Endodermal cell (in vitro differentiated cells): ENCODE measurements at regions not wholly inside any gene's neighbourhood (a gene's known extent, or its start where the extent isn't known, plus 50 kb on each side); places are given as distances from the start of the nearest gene placed in this dataset.
"Not testable (repeated sequence)": the region's sequence is repeated elsewhere in the genome, so short reads cannot be mapped to it uniquely, and the experiment has no call there.

Source experiments
- DNase-seq: peaks from one replicate; pipeline ENCODE4 v3.0.0-alpha.2; 2017
- H3K27ac ChIP-seq: 2 replicates; pipeline ENCODE4 v1.5.1; 2013; ENCODE audit warnings: mild to moderate bottlenecking, low read depth, low read length, moderate library complexity
- H3K27me3 ChIP-seq: 2 replicates; pipeline ENCODE4 v1.6.1; 2013; ENCODE audit warnings: mild to moderate bottlenecking, low read length, moderate library complexity; ENCODE audit not compliant: insufficient read depth, control insufficient read depth, poor library complexity, severe bottlenecking
- H3K36me3 ChIP-seq: 2 replicates; pipeline ENCODE4 v1.7.0; 2013; ENCODE audit warnings: mild to moderate bottlenecking, low read length, moderate library complexity; ENCODE audit not compliant: control insufficient read depth, insufficient read depth
- H3K4me1 ChIP-seq: one replicate; pipeline ENCODE4 v1.7.0; 2013; ENCODE audit warnings: low read length; ENCODE audit not compliant: control insufficient read depth, insufficient read depth
- H3K4me3 ChIP-seq: 2 replicates; pipeline ENCODE4 v1.5.1; 2013; ENCODE audit warnings: mild to moderate bottlenecking, low read length, moderate library complexity
- H3K9ac ChIP-seq: 2 replicates; pipeline ENCODE4 v1.6.1; 2013; ENCODE audit warnings: mild to moderate bottlenecking, low read length, moderate library complexity; ENCODE audit not compliant: poor library complexity, severe bottlenecking; ENCODE audit errors: extremely low read depth
- H3K9me3 ChIP-seq: 2 replicates; pipeline ENCODE4 v1.6.1; 2013; ENCODE audit warnings: mild to moderate bottlenecking, low read length, moderate library complexity; ENCODE audit not compliant: control insufficient read depth
- H3K27ac Mint-ChIP-seq: 2 replicates; pipeline ENCODE4 v1.8.0; 2020; ENCODE audit warnings: mixed read lengths
- H3K27me3 Mint-ChIP-seq: 2 replicates; pipeline ENCODE4 v1.8.0; 2021; ENCODE audit warnings: mild to moderate bottlenecking, mixed read lengths; ENCODE audit not compliant: insufficient read depth
- H3K36me3 Mint-ChIP-seq: 2 replicates; pipeline ENCODE4 v1.8.0; 2020; ENCODE audit warnings: low read depth, mixed read lengths
- H3K4me1 Mint-ChIP-seq: 2 replicates; pipeline ENCODE4 v1.8.0; 2020; ENCODE audit warnings: mixed read lengths
- H3K4me3 Mint-ChIP-seq: 2 replicates; pipeline ENCODE4 v1.8.0; 2020; ENCODE audit warnings: mild to moderate bottlenecking, moderate library complexity, mixed read lengths
- H3K9me3 Mint-ChIP-seq: 2 replicates; pipeline ENCODE4 v1.8.0; 2020; ENCODE audit warnings: mild to moderate bottlenecking, mixed read lengths
- CTCF ChIP-seq: fragments of 200-600 bp; sonication (generic); conservative IDR thresholded peaks from 2 replicates; pipeline ENCODE4 v1.5.0; 2021; ENCODE audit warnings: antibody characterized with exemption, mild to moderate bottlenecking
- WGBS, 2 experiments: methylation state at CpG; one replicate each; pipeline versions ENCODE4 v1.1.5 to v1.1.7; 2013; ENCODE audit warnings: missing lambda C conversion rate in 2 of 2, mixed read lengths in 1 of 2; ENCODE audit not compliant: insufficient coverage in 1 of 2, insufficient read length in 1 of 2; 5-methylcytosine and 5-hydroxymethylcytosine counted together

DNA sequence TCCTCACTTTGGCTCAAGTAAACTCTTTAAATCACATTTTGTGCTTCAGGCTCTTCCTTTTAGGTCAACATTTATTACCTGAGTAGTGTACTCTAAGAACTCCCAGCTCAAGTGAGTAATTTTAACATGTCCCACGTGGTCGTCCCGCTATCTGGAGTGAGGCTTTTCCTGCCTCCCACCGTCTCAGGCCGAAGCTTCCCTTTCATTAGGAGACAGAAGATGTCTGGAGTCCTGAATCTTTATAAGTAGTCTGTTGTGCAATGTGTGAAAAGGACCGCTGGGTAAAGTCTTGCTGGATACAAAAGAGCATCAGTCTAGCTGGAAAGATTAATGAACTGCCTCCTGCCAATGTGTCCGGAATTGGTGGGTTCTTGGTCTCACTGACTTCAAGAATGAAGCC, 117.7 kb upstream of the NEIL3 start:
- TF ChIP-seq CTCF = no peak
- H3K9ac ChIP-seq = no peak overlapping the region
- H3K9me3 Mint-ChIP-seq = peaks cover 8% of the 10 kb centered on the region
- no peak overlapping the region for H3K4me3 Mint-ChIP-seq
- H3K36me3 Mint-ChIP-seq = no peaks in the 10 kb centered on the region
- no peaks in the 10 kb centered on the region for H3K4me1 ChIP-seq
- H3K9me3 ChIP-seq = peaks cover 7% of the 10 kb centered on the region
- H3K4me1 Mint-ChIP-seq = peaks cover 5% of the 10 kb centered on the region
- H3K4me3 ChIP-seq = no peak overlapping the region
- peak overlapping the region; percentile 66 for H3K27ac ChIP-seq
- no peaks in the 10 kb centered on the region for H3K36me3 ChIP-seq
- H3K27ac Mint-ChIP-seq = no peak overlapping the region
- no peak for DNase-seq
- no peaks in the 10 kb centered on the region for H3K27me3 Mint-ChIP-seq
- no peaks in the 10 kb centered on the region for H3K27me3 ChIP-seq
- WGBS, 2 experiments = 86 to 87% methylated on average over 7 of the region's 7 CpGs

DNA sequence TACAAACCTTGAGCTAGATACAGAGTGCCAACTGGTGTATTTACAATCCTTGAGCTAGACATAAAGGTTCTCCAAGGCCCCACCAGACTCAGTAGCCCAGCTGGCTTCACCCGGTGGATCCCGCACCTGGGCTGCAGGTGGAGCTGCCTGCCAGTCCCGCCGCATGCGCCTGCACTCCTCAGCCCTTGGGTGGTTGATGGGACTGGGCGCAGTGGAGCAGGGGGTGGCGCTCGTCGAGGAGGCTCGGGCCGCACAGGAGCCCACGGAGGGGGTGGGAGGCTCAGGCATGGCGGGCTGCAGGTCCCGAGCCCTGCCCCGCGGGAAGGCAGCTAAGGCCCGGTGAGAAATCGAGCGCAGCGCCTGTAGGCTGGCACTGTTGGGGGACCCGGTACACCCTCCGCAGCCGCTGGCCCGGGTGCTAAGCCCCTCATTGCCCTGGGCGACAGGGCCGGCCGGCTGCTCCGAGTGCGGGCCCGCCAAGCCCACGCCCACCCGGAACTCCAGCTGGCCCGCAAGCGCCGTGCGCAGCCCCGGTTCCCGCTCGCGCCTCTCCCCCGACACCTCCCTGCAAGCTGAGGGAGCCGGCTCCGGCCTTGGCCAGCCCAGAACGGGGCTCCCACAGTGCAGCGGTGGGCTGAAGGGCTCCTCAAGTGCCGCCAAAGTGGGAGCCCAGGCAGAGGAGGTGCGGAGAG, 116.5 kb upstream of the NEIL3 start:
- DNase-seq, H3K9ac ChIP-seq, H3K4me1 ChIP-seq, H3K36me3 Mint-ChIP-seq, H3K27me3 ChIP-seq, H3K27ac ChIP-seq, H3K36me3 ChIP-seq, H3K27ac Mint-ChIP-seq, H3K4me3 Mint-ChIP-seq, H3K27me3 Mint-ChIP-seq, H3K4me1 Mint-ChIP-seq, H3K4me3 ChIP-seq: not testable (repeated sequence)
- 95 to 97% methylated on average over 9 to 47 of the region's 47 CpGs for WGBS, 2 experiments
- peaks cover 13% of the 10 kb centered on the region for H3K9me3 ChIP-seq
- H3K9me3 Mint-ChIP-seq = peaks cover 14% of the 10 kb centered on the region

DNA sequence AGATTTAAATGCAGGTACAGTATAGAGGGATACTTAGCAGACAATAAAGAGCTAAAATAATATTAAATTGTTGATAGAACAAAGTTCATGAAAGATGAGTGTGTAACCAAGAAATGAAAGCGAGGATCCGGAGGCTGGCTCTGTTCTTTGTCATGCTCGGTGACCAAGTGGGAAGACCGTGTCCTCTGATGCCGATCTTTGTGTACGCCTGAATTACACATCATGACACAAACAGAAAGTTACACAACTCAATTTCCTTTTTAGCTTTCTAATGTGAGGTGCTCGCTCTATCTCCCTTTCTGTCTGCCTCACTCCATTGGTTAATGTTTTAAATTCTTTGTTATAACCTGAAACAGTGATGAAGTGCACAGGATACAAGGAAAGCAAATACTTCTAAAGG, 114.8 kb upstream of the NEIL3 start:
- Mint-ChIP-seq H3K36me3 (no peaks in the 10 kb centered on the region), H3K4me1 (peaks cover 5% of the 10 kb centered on the region), H3K9me3 (peaks cover 14% of the 10 kb centered on the region), H3K4me3 (no peak overlapping the region), H3K27ac (no peak overlapping the region), H3K27me3 (no peaks in the 10 kb centered on the region)
- WGBS, 2 experiments = 95% methylated on average over 4 to 7 of the region's 7 CpGs
- no peak overlapping the region for H3K9ac ChIP-seq
- no peak for DNase-seq
- H3K4me1 ChIP-seq = no peaks in the 10 kb centered on the region
- H3K27me3 ChIP-seq = no peaks in the 10 kb centered on the region
- H3K36me3 ChIP-seq = no peaks in the 10 kb centered on the region
- H3K27ac ChIP-seq = no peak overlapping the region
- TF ChIP-seq CTCF = no peak
- peaks cover 13% of the 10 kb centered on the region for H3K9me3 ChIP-seq
- no peak overlapping the region for H3K4me3 ChIP-seq

DNA sequence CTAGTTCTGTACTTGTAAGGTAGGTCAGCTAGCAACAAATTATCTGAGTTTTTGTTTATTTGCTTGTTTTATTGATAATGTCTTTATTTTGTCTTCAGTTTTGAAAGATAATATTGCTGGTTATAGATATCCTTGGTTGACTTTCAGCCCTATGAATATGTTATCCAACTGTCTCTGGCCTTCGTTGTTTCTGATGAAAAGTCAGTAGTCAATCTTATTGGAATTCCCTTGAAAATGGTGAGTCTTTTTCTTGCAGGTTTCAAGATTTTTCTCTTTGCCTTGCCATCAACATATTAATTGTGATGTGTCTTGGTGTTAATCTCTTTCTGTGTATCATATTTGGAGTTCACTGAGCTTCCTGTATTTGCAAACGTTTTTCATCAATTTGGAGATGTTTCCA, 113.1 kb upstream of the NEIL3 start:
- Histone ChIP-seq H3K27me3 (no peaks in the 10 kb centered on the region), H3K9me3 (peaks cover 13% of the 10 kb centered on the region), H3K4me1 (no peaks in the 10 kb centered on the region), H3K9ac (no peak overlapping the region), H3K36me3 (no peaks in the 10 kb centered on the region), H3K4me3 (no peak overlapping the region), H3K27ac (no peak overlapping the region)
- no peak for DNase-seq
- H3K4me3 Mint-ChIP-seq = no peak overlapping the region
- WGBS, 2 experiments = 61% methylated on average over 2 of the region's 2 CpGs; no CpG with 5 or more reads in 1 of the 2 experiments
- H3K27ac Mint-ChIP-seq = no peak overlapping the region
- H3K27me3 Mint-ChIP-seq = no peaks in the 10 kb centered on the region
- no peaks in the 10 kb centered on the region for H3K4me1 Mint-ChIP-seq
- no peak for TF ChIP-seq CTCF
- H3K9me3 Mint-ChIP-seq = peaks cover 14% of the 10 kb centered on the region
- H3K36me3 Mint-ChIP-seq = no peaks in the 10 kb centered on the region
